GM12878 (cell line): ENCODE measurements at regions not wholly inside any gene's neighbourhood (a gene's known extent, or its start where the extent isn't known, plus 50 kb on each side); places are given as distances from the start of the nearest gene placed in this dataset.

Experiments used
- ATAC-seq: fragments of 200-7000 bp; cut with Tn5 transposase; 3 replicates; pipeline ENCODE4 v1.9.1; 2020; ENCODE audit warnings: mild to moderate bottlenecking, moderate library complexity
- BruUV-seq: library from RNA; stranded (reverse); fragments of 400-500 nt; replicated peaks from 2 replicates; lab custom pipeline; 2021; lab: Mats Ljungman, UMichigan
- CTCF ChIA-PET: fragments of 300-600 bp; sonication (Branson Sonifier 250); formaldehyde crosslinking; extraction: SDS; loops from one replicate; lab custom pipeline; 2021; ENCODE audit warnings: inconsistent platforms; lab: Yijun Ruan, JAX
- POLR2A ChIA-PET: fragments of 350-600 bp; formaldehyde crosslinking; extraction: SDS; loops from one replicate; lab custom pipeline; 2021; ENCODE audit warnings: inconsistent platforms; lab: Charles Lee
- RAD21 ChIA-PET: fragments of 300-600 bp; sonication (Branson Sonifier 250); formaldehyde crosslinking; loops from one replicate; lab custom pipeline; 2023; ENCODE audit warnings: antibody characterized with exemption; ENCODE audit not compliant: unreplicated experiment; lab: Charles Lee
- SMC1A ChIA-PET: fragments of 300-600 bp; sonication (Branson Sonifier 250); formaldehyde crosslinking; loops from one replicate; lab custom pipeline; 2023; ENCODE audit not compliant: unreplicated experiment, uncharacterized antibody; lab: Charles Lee
- DNase-seq: peaks from one replicate; pipeline ENCODE4 v3.0.0-alpha.2; 2011; ENCODE audit warnings: low read depth, low spot score
- FAIRE-seq: peaks from 3 replicates; lab custom pipeline; 2011; peaks lifted over from hg19 to GRCh38; lab: Jason Lieb, UNC
- H2AFZ ChIP-seq: 2 replicates; pipeline ENCODE4 v1.6.0; 2011; ENCODE audit warnings: low read depth, low read length, control low read depth; ENCODE audit not compliant: control insufficient read depth
- H3K27ac ChIP-seq: 2 replicates; pipeline ENCODE4 v1.5.1; 2011; ENCODE audit warnings: control low read depth; ENCODE audit not compliant: control insufficient read depth, insufficient read depth
- H3K27me3 ChIP-seq, 2 experiments: replicated peaks in 1 of 2; 2 replicates each; pipeline versions ENCODE4 v1.6.0 to v1.6.1; 2011; ENCODE audit warnings: low read length in 1 of 2; ENCODE audit not compliant: control insufficient read depth in 2 of 2, insufficient read depth in 2 of 2
- H3K36me3 ChIP-seq, 2 experiments: 2 replicates each; pipeline ENCODE4 v1.5.1; 2011; ENCODE audit warnings: low read length in 1 of 2; ENCODE audit not compliant: control insufficient read depth in 2 of 2, insufficient read depth in 2 of 2
- H3K4me1 ChIP-seq: 2 replicates; pipeline ENCODE4 v1.6.1; 2011; ENCODE audit warnings: mild to moderate bottlenecking, low read length, moderate library complexity, mixed read lengths; ENCODE audit not compliant: control insufficient read depth, insufficient read depth
- H3K4me2 ChIP-seq: 2 replicates; pipeline ENCODE4 v1.6.0; 2011; ENCODE audit warnings: control low read depth; ENCODE audit not compliant: control insufficient read depth, insufficient read depth
- H3K4me3 ChIP-seq: fragments of 200-600 bp; sonication (generic); 2 replicates; pipeline ENCODE4 v1.5.1; 2016
- H3K79me2 ChIP-seq: 2 replicates; pipeline ENCODE4 v1.6.0; 2011; ENCODE audit warnings: low read length; ENCODE audit not compliant: control insufficient read depth, insufficient read depth
- H3K9ac ChIP-seq: 2 replicates; pipeline ENCODE4 v1.8.0; 2011; ENCODE audit warnings: low read length, control low read depth, mixed read lengths; ENCODE audit not compliant: control insufficient read depth, insufficient read depth
- H3K9me3 ChIP-seq: replicated peaks from 3 replicates; pipeline ENCODE4 v1.5.1; 2011; ENCODE audit warnings: mild to moderate bottlenecking, low read length; ENCODE audit not compliant: control insufficient read depth, insufficient read depth
- H4K20me1 ChIP-seq: 2 replicates; pipeline ENCODE4 v1.6.0; 2011; ENCODE audit not compliant: control insufficient read depth, insufficient read depth
- ATF3 ChIP-seq: IDR thresholded peaks from 2 replicates; pipeline ENCODE4 v1.6.1; 2011; ENCODE audit warnings: low read depth, mild to moderate bottlenecking, low read length, moderate library complexity, borderline replicate concordance; ENCODE audit errors: extremely low read depth
- CBX3 ChIP-seq: fragments of 200-600 bp; sonication (generic); IDR thresholded peaks from 2 replicates; pipeline ENCODE4 v1.6.1; 2016; ENCODE audit warnings: low read depth, borderline replicate concordance
- CREB1 ChIP-seq: IDR thresholded peaks from 2 replicates; pipeline ENCODE4 v1.6.1; 2012; ENCODE audit warnings: low read depth, mild to moderate bottlenecking, inconsistent platforms
- HDAC6 ChIP-seq: fragments of 200-600 bp; sonication (generic); IDR thresholded peaks from one replicate; pipeline ENCODE4 v1.8.0; 2017; ENCODE audit warnings: antibody characterized with exemption; ENCODE audit not compliant: unreplicated experiment
- IKZF2 ChIP-seq, 2 experiments: fragments of 450-650 bp; IDR thresholded peaks; 2 replicates each; pipeline ENCODE4 v1.6.1; 2017; ENCODE audit warnings: mild to moderate bottlenecking in 2 of 2, moderate library complexity in 2 of 2
- JUNB ChIP-seq: IDR thresholded peaks from 2 replicates; pipeline ENCODE4 v1.6.1; 2016; ENCODE audit warnings: antibody characterized with exemption, mild to moderate bottlenecking
- NBN ChIP-seq: fragments of 450-650 bp; IDR thresholded peaks from 2 replicates; pipeline ENCODE4 v1.6.1; 2016
- NFXL1 ChIP-seq: fragments of 450-650 bp; IDR thresholded peaks from 2 replicates; pipeline ENCODE4 v1.6.1; 2017; ENCODE audit warnings: antibody characterized with exemption, mild to moderate bottlenecking, borderline replicate concordance
- POLR2A ChIP-seq: IDR thresholded peaks from 2 replicates; pipeline ENCODE4 v1.6.1; 2011; ENCODE audit warnings: low read depth, mild to moderate bottlenecking, low read length
- POLR2AphosphoS5 ChIP-seq: IDR thresholded peaks from 2 replicates; pipeline ENCODE4 v1.6.1; 2011; ENCODE audit warnings: mild to moderate bottlenecking, low read length, inconsistent platforms
- POU2F2 ChIP-seq: IDR thresholded peaks from 3 replicates; pipeline ENCODE4 v1.6.1; 2011; ENCODE audit warnings: low read depth, mild to moderate bottlenecking, low read length, borderline replicate concordance
- RAD21 ChIP-seq: IDR thresholded peaks from 2 replicates; pipeline ENCODE4 v1.6.1; 2011; ENCODE audit warnings: mild to moderate bottlenecking, low read depth, low read length, moderate library complexity; ENCODE audit not compliant: insufficient read depth
- SIN3A ChIP-seq: IDR thresholded peaks from 2 replicates; pipeline ENCODE4 v1.6.1; 2012; ENCODE audit warnings: low read depth, low read length, improper control_type of control experiment
- SPI1 ChIP-seq: IDR thresholded peaks from 2 replicates; pipeline ENCODE4 v1.6.1; 2011; ENCODE audit warnings: low read depth, mild to moderate bottlenecking, low read length, moderate library complexity, borderline replicate concordance; ENCODE audit not compliant: insufficient read depth
- WGBS: methylation state at CpG from one replicate; pipeline ENCODE4 v1.1.6; 2016; ENCODE audit warnings: low lambda C conversion rate; ENCODE audit not compliant: insufficient replicate concordance, insufficient coverage; ENCODE audit errors: missing lambda C conversion rate; 5-methylcytosine and 5-hydroxymethylcytosine counted together
- in situ Hi-C: fragments of 300-500 bp; cut with MboI; formaldehyde crosslinking; loops from 9 replicates; pipeline ENCODE4 v1.14.3; 2018; ENCODE audit warnings: mixed read lengths
- intact Hi-C: fragments of 100-400 bp; cut with micrococcal nuclease; formaldehyde crosslinking; loops from one replicate; pipeline ENCODE4 v1.14.2; 2022; ENCODE audit not compliant: unreplicated experiment
- TF ChIP-seq, protein P1 (sequence below): fragments of 450-650 bp; formaldehyde crosslinking; IDR thresholded peaks from 2 replicates; pipeline ENCODE4 v1.4.0; 2022; ENCODE audit warnings: mild to moderate bottlenecking, moderate library complexity
- TF ChIP-seq, protein P2 (sequence below): fragments of 450-650 bp; IDR thresholded peaks from 2 replicates; pipeline ENCODE4 v1.6.1; 2017; ENCODE audit warnings: mild to moderate bottlenecking, moderate library complexity

DNA sequence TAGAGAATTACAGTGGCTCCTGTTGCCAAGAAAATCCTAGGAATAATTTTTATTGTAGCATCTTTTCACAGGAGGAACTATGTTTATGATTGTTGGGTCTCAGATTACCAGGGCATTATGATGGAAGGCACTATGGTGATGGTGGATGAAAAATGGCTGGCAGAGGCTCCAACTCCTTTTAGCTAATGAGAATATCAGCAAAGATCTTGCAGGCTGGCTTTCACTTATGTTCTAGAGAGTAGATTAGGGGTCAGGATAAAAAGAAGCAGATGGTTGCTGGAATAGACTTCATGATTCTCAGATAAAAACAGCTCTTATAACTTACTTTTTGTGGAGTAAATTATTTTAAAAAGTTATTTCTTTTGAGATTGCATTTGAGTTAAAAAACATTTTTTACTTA, 501.9 kb downstream of the TRHDE start (continued):
- no peak for TF ChIP-seq ATF3
- TF ChIP-seq CREB1: no peak

DNA sequence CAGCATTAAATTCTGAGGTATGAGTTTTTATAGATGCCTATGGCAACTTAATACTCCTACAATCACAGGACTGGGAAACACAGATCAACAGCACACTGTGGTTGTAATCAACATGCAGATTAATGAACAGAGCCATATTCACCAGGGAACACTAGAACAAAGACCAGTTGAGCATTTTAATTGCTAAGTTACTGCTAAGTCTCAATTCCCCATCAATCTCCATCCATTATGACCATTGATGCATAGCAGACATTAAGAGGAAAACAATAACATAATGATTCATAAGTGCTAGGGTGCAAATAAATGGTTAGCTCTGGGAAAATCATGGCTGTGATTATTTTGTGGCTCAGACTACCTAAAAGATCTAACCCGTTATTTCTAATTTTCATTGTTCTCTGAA, 505.6 kb downstream of the TRHDE start:
- TF ChIP-seq, protein P1, sequence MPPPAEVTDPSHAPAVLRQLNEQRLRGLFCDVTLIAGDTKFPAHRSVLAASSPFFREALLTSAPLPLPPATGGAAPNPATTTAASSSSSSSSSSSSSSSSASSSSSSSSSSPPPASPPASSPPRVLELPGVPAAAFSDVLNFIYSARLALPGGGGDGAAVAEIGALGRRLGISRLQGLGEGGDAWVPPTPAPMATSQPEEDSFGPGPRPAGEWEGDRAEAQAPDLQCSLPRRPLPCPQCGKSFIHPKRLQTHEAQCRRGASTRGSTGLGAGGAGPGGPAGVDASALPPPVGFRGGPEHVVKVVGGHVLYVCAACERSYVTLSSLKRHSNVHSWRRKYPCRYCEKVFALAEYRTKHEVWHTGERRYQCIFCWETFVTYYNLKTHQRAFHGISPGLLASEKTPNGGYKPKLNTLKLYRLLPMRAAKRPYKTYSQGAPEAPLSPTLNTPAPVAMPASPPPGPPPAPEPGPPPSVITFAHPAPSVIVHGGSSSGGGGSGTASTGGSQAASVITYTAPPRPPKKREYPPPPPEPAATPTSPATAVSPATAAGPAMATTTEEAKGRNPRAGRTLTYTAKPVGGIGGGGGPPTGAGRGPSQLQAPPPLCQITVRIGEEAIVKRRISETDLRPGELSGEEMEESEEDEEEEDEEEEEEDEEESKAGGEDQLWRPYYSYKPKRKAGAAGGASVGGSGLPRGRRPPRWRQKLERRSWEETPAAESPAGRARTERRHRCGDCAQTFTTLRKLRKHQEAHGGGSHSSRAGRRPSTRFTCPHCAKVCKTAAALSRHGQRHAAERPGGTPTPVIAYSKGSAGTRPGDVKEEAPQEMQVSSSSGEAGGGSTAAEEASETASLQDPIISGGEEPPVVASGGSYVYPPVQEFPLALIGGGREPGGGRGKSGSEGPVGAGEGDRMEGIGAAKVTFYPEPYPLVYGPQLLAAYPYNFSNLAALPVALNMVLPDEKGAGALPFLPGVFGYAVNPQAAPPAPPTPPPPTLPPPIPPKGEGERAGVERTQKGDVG: no peak
- TF ChIP-seq CBX3 (no peak), POU2F2 (no peak), NFXL1 (no peak), NBN (no peak), SIN3A (no peak), JUNB (no peak), RAD21 (no peak), SPI1 (no peak), HDAC6 (no peak), ATF3 (no peak), POLR2AphosphoS5 (no peak), IKZF2 (IDR thresholded peaks at IDR 0.05) (no peak), POLR2A (no peak)
- TF ChIP-seq, protein P2, sequence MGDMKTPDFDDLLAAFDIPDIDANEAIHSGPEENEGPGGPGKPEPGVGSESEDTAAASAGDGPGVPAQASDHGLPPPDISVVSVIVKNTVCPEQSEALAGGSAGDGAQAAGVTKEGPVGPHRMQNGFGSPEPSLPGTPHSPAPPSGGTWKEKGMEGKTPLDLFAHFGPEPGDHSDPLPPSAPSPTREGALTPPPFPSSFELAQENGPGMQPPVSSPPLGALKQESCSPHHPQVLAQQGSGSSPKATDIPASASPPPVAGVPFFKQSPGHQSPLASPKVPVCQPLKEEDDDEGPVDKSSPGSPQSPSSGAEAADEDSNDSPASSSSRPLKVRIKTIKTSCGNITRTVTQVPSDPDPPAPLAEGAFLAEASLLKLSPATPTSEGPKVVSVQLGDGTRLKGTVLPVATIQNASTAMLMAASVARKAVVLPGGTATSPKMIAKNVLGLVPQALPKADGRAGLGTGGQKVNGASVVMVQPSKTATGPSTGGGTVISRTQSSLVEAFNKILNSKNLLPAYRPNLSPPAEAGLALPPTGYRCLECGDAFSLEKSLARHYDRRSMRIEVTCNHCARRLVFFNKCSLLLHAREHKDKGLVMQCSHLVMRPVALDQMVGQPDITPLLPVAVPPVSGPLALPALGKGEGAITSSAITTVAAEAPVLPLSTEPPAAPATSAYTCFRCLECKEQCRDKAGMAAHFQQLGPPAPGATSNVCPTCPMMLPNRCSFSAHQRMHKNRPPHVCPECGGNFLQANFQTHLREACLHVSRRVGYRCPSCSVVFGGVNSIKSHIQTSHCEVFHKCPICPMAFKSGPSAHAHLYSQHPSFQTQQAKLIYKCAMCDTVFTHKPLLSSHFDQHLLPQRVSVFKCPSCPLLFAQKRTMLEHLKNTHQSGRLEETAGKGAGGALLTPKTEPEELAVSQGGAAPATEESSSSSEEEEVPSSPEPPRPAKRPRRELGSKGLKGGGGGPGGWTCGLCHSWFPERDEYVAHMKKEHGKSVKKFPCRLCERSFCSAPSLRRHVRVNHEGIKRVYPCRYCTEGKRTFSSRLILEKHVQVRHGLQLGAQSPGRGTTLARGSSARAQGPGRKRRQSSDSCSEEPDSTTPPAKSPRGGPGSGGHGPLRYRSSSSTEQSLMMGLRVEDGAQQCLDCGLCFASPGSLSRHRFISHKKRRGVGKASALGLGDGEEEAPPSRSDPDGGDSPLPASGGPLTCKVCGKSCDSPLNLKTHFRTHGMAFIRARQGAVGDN: no peak
- in situ Hi-C loops (no loop called here), intact Hi-C loops (no loop called here)
- Histone ChIP-seq H3K4me2 (no peak overlapping the region), H3K79me2 (no peaks in the 10 kb centered on the region), H3K36me3 (no peaks in the 10 kb centered on the region), H3K9ac (no peak overlapping the region), H3K9me3 (no peaks in the 10 kb centered on the region), H3K27ac (no peak overlapping the region), H4K20me1 (no peaks in the 10 kb centered on the region), H3K4me1 (no peaks in the 10 kb centered on the region), H2AFZ (no peak overlapping the region), H3K4me3 (no peak overlapping the region), H3K27me3 (no peaks in the 10 kb centered on the region)
- no peak for DNase-seq
- RAD21 ChIA-PET: no interaction called here
- ATAC-seq: no peak
- BruUV-seq: no TSS peak
- WGBS: 65% methylated on average over 1 of the region's 1 CpG
- CTCF ChIA-PET: no interaction called here
- POLR2A ChIA-PET: no interaction called here
- SMC1A ChIA-PET: no interaction called here
- no peak for FAIRE-seq
